H9 (cell line): ENCODE measurements at regions not wholly inside any gene's neighbourhood (a gene's known extent, or its start where the extent isn't known, plus 50 kb on each side); places are given as distances from the start of the nearest gene placed in this dataset.

Experiments used
- DNase-seq: peaks from one replicate; pipeline ENCODE4 v3.0.0-alpha.2; 2017
- H2AFZ ChIP-seq: one replicate; pipeline ENCODE4 v1.6.1; 2013; ENCODE audit warnings: mild to moderate bottlenecking, low read length, control low read depth, moderate library complexity
- H2AK5ac ChIP-seq: 2 replicates; pipeline ENCODE4 v1.6.1; 2013; ENCODE audit warnings: low read length, control low read depth, mixed read lengths; ENCODE audit not compliant: insufficient read length
- H2BK120ac ChIP-seq: one replicate; pipeline ENCODE4 v1.6.1; 2013; ENCODE audit warnings: low read depth, mild to moderate bottlenecking, low read length, control low read depth, inconsistent platforms; ENCODE audit not compliant: poor library complexity, severe bottlenecking
- H2BK12ac ChIP-seq: 2 replicates; pipeline ENCODE4 v1.6.1; 2013; ENCODE audit warnings: low read length, control low read depth, mixed read lengths, low read depth; ENCODE audit not compliant: insufficient read length
- H2BK15ac ChIP-seq: 2 replicates; pipeline ENCODE4 v1.6.1; 2013; ENCODE audit warnings: low read depth, low read length, control low read depth
- H2BK20ac ChIP-seq: one replicate; pipeline ENCODE4 v1.6.1; 2013; ENCODE audit warnings: low read depth, mild to moderate bottlenecking, low read length, control low read depth, inconsistent platforms; ENCODE audit not compliant: poor library complexity, severe bottlenecking
- H2BK5ac ChIP-seq: 2 replicates; pipeline ENCODE4 v1.6.1; 2013; ENCODE audit warnings: low read length, control low read depth, mixed read lengths; ENCODE audit not compliant: insufficient read length
- H3K14ac ChIP-seq: 2 replicates; pipeline ENCODE4 v1.6.1; 2013; ENCODE audit warnings: low read length, control low read depth; ENCODE audit not compliant: insufficient read depth
- H3K18ac ChIP-seq: 2 replicates; pipeline ENCODE4 v1.6.1; 2013; ENCODE audit warnings: low read depth, mild to moderate bottlenecking, mixed read lengths, low read length, control low read depth; ENCODE audit not compliant: insufficient read length
- H3K23ac ChIP-seq: 2 replicates; pipeline ENCODE4 v1.6.1; 2013; ENCODE audit warnings: low read length, control low read depth, mixed read lengths, low read depth; ENCODE audit not compliant: insufficient read length
- H3K23me2 ChIP-seq: 2 replicates; pipeline ENCODE4 v1.6.1; 2013; ENCODE audit warnings: low read depth, mild to moderate bottlenecking, mixed read lengths, low read length, control low read depth; ENCODE audit not compliant: insufficient read length, poor library complexity, severe bottlenecking
- H3K27ac ChIP-seq: 2 replicates; pipeline ENCODE4 v1.5.1; 2013; ENCODE audit warnings: low read length, control low read depth, mixed read lengths, low read depth; ENCODE audit not compliant: insufficient read length
- H3K27me3 ChIP-seq: 2 replicates; pipeline ENCODE4 v1.6.1; 2013; ENCODE audit warnings: low read length, control low read depth, inconsistent platforms; ENCODE audit not compliant: insufficient read depth
- H3K4ac ChIP-seq: 2 replicates; pipeline ENCODE4 v1.6.1; 2013; ENCODE audit warnings: low read depth, mild to moderate bottlenecking, control low read depth, inconsistent platforms, low read length, moderate library complexity
- H3K4me1 ChIP-seq: 2 replicates; pipeline ENCODE4 v1.6.1; 2013; ENCODE audit warnings: low read length, control low read depth, inconsistent platforms; ENCODE audit not compliant: insufficient read depth
- H3K4me2 ChIP-seq: 2 replicates; pipeline ENCODE4 v1.6.1; 2013; ENCODE audit warnings: low read length, control low read depth, mixed read lengths; ENCODE audit not compliant: insufficient read length, insufficient read depth
- H3K56ac ChIP-seq: 2 replicates; pipeline ENCODE4 v1.6.1; 2013; ENCODE audit warnings: low read depth, mild to moderate bottlenecking, mixed read lengths, low read length, control low read depth; ENCODE audit not compliant: insufficient read length
- H3K79me1 ChIP-seq: 2 replicates; pipeline ENCODE4 v1.6.1; 2013; ENCODE audit warnings: low read depth, mild to moderate bottlenecking, moderate library complexity, low read length, control low read depth, inconsistent platforms; ENCODE audit not compliant: insufficient read depth, poor library complexity, severe bottlenecking
- H3K79me2 ChIP-seq: 2 replicates; pipeline ENCODE4 v1.6.1; 2013; ENCODE audit warnings: low read length, control low read depth, inconsistent platforms; ENCODE audit not compliant: insufficient read depth
- H3K9ac ChIP-seq: 2 replicates; pipeline ENCODE4 v1.6.1; 2013; ENCODE audit warnings: low read length, control low read depth, mixed read lengths; ENCODE audit not compliant: insufficient read length; ENCODE audit errors: extremely low read depth
- H3K9me3 ChIP-seq: one replicate; pipeline ENCODE4 v1.6.1; 2013; ENCODE audit warnings: low read depth, low read length, inconsistent platforms; ENCODE audit not compliant: control insufficient read depth
- H3T11ph ChIP-seq: one replicate; pipeline ENCODE4 v1.6.1; 2013; ENCODE audit warnings: mild to moderate bottlenecking, low read length, control low read depth, inconsistent platforms
- H4K20me1 ChIP-seq: one replicate; pipeline ENCODE4 v1.6.1; 2013; ENCODE audit not compliant: control insufficient read depth, insufficient read length, insufficient read depth
- H4K5ac ChIP-seq: 2 replicates; pipeline ENCODE4 v1.6.1; 2013; ENCODE audit warnings: low read depth, mild to moderate bottlenecking, mixed read lengths, low read length, control low read depth; ENCODE audit not compliant: insufficient read length
- H4K8ac ChIP-seq: replicated peaks from 2 replicates; pipeline ENCODE4 v1.6.1; 2013; ENCODE audit warnings: low read length, control low read depth, mixed read lengths, low read depth; ENCODE audit not compliant: insufficient read length
- H4K91ac ChIP-seq: 2 replicates; pipeline ENCODE4 v1.6.1; 2013; ENCODE audit warnings: low read depth, mild to moderate bottlenecking, moderate library complexity, mixed read lengths, low read length, control low read depth; ENCODE audit not compliant: insufficient read length
- H3K27ac Mint-ChIP-seq, 3 experiments: 2 replicates in 2 of 3; 3 replicates in 1 of 3; pipeline ENCODE4 v1.8.0; 2020 to 2021; ENCODE audit warnings: mixed read lengths in 3 of 3, mild to moderate bottlenecking in 1 of 3, moderate library complexity in 1 of 3
- H3K27me3 Mint-ChIP-seq: 2 replicates; pipeline ENCODE4 v1.8.0; 2021; ENCODE audit warnings: low read depth, mild to moderate bottlenecking, moderate library complexity, mixed read lengths
- H3K36me3 Mint-ChIP-seq, 3 experiments: 2 replicates in 2 of 3; 3 replicates in 1 of 3; pipeline ENCODE4 v1.8.0; 2020 to 2021; ENCODE audit warnings: low read depth in 3 of 3, mixed read lengths in 3 of 3; ENCODE audit not compliant: insufficient read depth in 1 of 3
- H3K4me1 Mint-ChIP-seq, 2 experiments: 2 replicates each; pipeline ENCODE4 v1.8.0; 2020; ENCODE audit warnings: mixed read lengths in 2 of 2
- H3K4me3 Mint-ChIP-seq, 2 experiments: 2 replicates in 1 of 2; 3 replicates in 1 of 2; pipeline ENCODE4 v1.8.0; 2020 to 2021; ENCODE audit warnings: mild to moderate bottlenecking in 2 of 2, mixed read lengths in 2 of 2, moderate library complexity in 1 of 2
- H3K9me3 Mint-ChIP-seq, 2 experiments: 2 replicates in 1 of 2; 3 replicates in 1 of 2; pipeline ENCODE4 v1.8.0; 2020; ENCODE audit warnings: mild to moderate bottlenecking in 2 of 2, mixed read lengths in 2 of 2, moderate library complexity in 1 of 2
- CTCF ChIP-seq: fragments of 200-600 bp; sonication (generic); conservative IDR thresholded peaks from 3 replicates; pipeline ENCODE4 v1.8.0; 2021; ENCODE audit warnings: antibody characterized with exemption, mild to moderate bottlenecking

DNA sequence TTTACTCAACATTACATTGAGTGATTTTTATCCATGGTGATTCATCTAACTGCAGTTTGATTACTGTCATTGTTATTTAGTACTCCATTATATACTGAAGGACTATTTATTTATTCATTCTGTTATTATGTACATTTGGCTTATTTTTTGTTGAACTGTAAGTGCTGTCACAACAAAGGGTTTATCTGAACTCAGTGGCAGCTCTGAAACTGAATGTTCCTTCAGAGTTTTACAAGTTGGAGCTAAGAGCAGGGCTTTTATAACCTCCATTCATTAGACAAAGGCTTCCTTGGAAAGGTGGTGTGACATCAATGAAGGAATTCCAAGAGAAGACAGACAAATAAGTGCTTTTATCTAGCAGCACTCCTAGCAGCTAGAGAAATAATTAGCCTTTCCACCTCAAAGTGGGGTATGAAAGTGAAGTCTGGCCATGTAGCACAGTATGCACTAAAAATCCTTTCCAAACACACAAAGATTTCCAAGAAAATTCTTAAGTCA lies 83.3 kb upstream of the GORAB start:
- Histone ChIP-seq H3K4me2 (no peak overlapping the region), H4K5ac (no peak overlapping the region), H2BK15ac (no peak overlapping the region), H3K23ac (no peak overlapping the region), H2BK5ac (no peak overlapping the region), H3K9me3 (no peaks in the 10 kb centered on the region), H4K91ac (no peak overlapping the region), H3K56ac (no peak overlapping the region), H3K79me2 (no peaks in the 10 kb centered on the region), H4K8ac (no peak overlapping the region), H3K4ac (no peak overlapping the region), H3K79me1 (no peaks in the 10 kb centered on the region), H2AFZ (no peak overlapping the region), H2BK120ac (no peak overlapping the region), H3K18ac (no peak overlapping the region), H2BK20ac (no peak overlapping the region), H3K27me3 (no peaks in the 10 kb centered on the region), H3K9ac (no peak overlapping the region), H3K4me1 (no peaks in the 10 kb centered on the region), H3K27ac (no peak overlapping the region), H2BK12ac (no peak overlapping the region), H3K23me2 (no peaks in the 10 kb centered on the region), H4K20me1 (no peaks in the 10 kb centered on the region), H3K14ac (no peak overlapping the region), H2AK5ac (no peak overlapping the region), H3T11ph (no peak overlapping the region)
- Mint-ChIP-seq H3K4me3 (no peak overlapping the region), H3K9me3 (peaks cover 6 to 7% of the 10 kb centered on the region in 2 experiments; a peak in 4 of 5 replicates), H3K27ac (no peak overlapping the region), H3K27me3 (no peaks in the 10 kb centered on the region), H3K4me1 (peaks cover 2 to 5% of the 10 kb centered on the region in 2 experiments; a peak in 2 of 4 replicates), H3K36me3 (peaks cover 0 to 9% (median 0%) of the 10 kb centered on the region in 3 experiments; a peak in 2 of 7 replicates)
- DNase-seq: no peak
- no peak for TF ChIP-seq CTCF
